HepG2 (cell line): ENCODE measurements at regions not wholly inside any gene's neighbourhood (a gene's known extent, or its start where the extent isn't known, plus 50 kb on each side); places are given as distances from the start of the nearest gene placed in this dataset.

Experiments used
- ATAC-seq: fragments of 200-7000 bp; cut with Tn5 transposase; 3 replicates; pipeline ENCODE4 v1.9.1; 2020; ENCODE audit warnings: mild to moderate bottlenecking, moderate library complexity
- BruUV-seq: library from RNA; stranded (reverse); fragments of 400-500 nt; replicated peaks from 2 replicates; lab custom pipeline; 2021; lab: Mats Ljungman, UMichigan
- CTCF ChIA-PET: fragments of 300-600 bp; formaldehyde crosslinking; extraction: SDS; loops from one replicate; lab custom pipeline; 2021; ENCODE audit warnings: low total read pairs, inconsistent platforms, low intra/inter-chr PET ratio; lab: Yijun Ruan, JAX
- POLR2A ChIA-PET: fragments of 350-600 bp; sonication (Branson Sonifier 250); formaldehyde crosslinking; loops from one replicate; lab custom pipeline; 2020; ENCODE audit warnings: antibody characterized with exemption, inconsistent platforms; lab: Yijun Ruan, JAX
- DNase-seq: peaks from one replicate; pipeline ENCODE4 v3.0.0-alpha.2; 2015; ENCODE audit warnings: low spot score
- FAIRE-seq: peaks from 3 replicates; lab custom pipeline; 2011; peaks lifted over from hg19 to GRCh38; lab: Jason Lieb, UNC
- H2AFZ ChIP-seq: one replicate; pipeline ENCODE4 v1.6.1; 2011; ENCODE audit warnings: low read length, inconsistent platforms
- H3K27ac ChIP-seq: fragments of 300-600 bp; 3 replicates; pipeline ENCODE4 v1.8.0; 2011; ENCODE audit warnings: mixed run types, mild to moderate bottlenecking, mixed read lengths, low read length, inconsistent platforms; ENCODE audit not compliant: insufficient read depth; ENCODE audit errors: extremely low read length
- H3K27me3 ChIP-seq, 2 experiments: fragments of 200-600 bp in 1 of 2; 2 replicates in 1 of 2; 3 replicates in 1 of 2; pipeline versions ENCODE4 v1.6.0 to v1.8.0; 2011; ENCODE audit warnings: low read length in 2 of 2, mild to moderate bottlenecking in 2 of 2, moderate library complexity in 2 of 2, inconsistent platforms in 1 of 2; ENCODE audit not compliant: insufficient read depth in 2 of 2, control insufficient read depth in 1 of 2
- H3K36me3 ChIP-seq, 2 experiments: fragments of 200-600 bp in 1 of 2; replicated peaks in 1 of 2; 2 replicates in 1 of 2; 3 replicates in 1 of 2; pipeline versions ENCODE4 v1.5.1 to v1.8.0; 2011; ENCODE audit warnings: low read length in 2 of 2, inconsistent platforms in 1 of 2; ENCODE audit not compliant: insufficient read depth in 2 of 2, control insufficient read depth in 1 of 2
- H3K4me1 ChIP-seq: 2 replicates; pipeline ENCODE4 v1.5.1; 2012; ENCODE audit warnings: low read length, inconsistent platforms; ENCODE audit not compliant: insufficient read depth
- H3K4me2 ChIP-seq: 2 replicates; pipeline ENCODE4 v1.6.0; 2011; ENCODE audit warnings: low read depth, low read length, inconsistent platforms
- H3K4me3 ChIP-seq, 3 experiments: fragments of 200-600 bp in 1 of 3; sonication (generic), shearing (Covaris generic) in 1 of 3; replicated peaks in 1 of 3; 2 replicates each; pipeline ENCODE4 v1.5.1; 2011 to 2016; ENCODE audit warnings: low read length in 3 of 3, inconsistent platforms in 2 of 3, low read depth in 2 of 3, mild to moderate bottlenecking in 2 of 3, control low read depth in 1 of 3, mixed read lengths in 1 of 3; ENCODE audit not compliant: insufficient read depth in 1 of 3
- H3K79me2 ChIP-seq: one replicate; pipeline ENCODE4 v1.6.1; 2011; ENCODE audit warnings: low read length, inconsistent platforms; ENCODE audit not compliant: insufficient read depth
- H3K9ac ChIP-seq: 2 replicates; pipeline ENCODE4 v1.6.0; 2011; ENCODE audit warnings: mild to moderate bottlenecking, low read depth, low read length, inconsistent platforms; ENCODE audit not compliant: insufficient read depth
- H3K9me3 ChIP-seq: 2 replicates; pipeline ENCODE4 v1.5.1; 2012; ENCODE audit warnings: mild to moderate bottlenecking, low read length
- H4K20me1 ChIP-seq: 2 replicates; pipeline ENCODE4 v1.6.0; 2011; ENCODE audit warnings: inconsistent platforms, mild to moderate bottlenecking, low read length, moderate library complexity; ENCODE audit not compliant: insufficient read depth
- BORCS8-MEF2B ChIP-seq: sonication (generic); formaldehyde crosslinking; IDR thresholded peaks from 2 replicates; pipeline ENCODE4 v1.8.0; 2022; ENCODE audit warnings: mild to moderate bottlenecking, missing genetic modification reagents
- EED ChIP-seq: sonication (generic); formaldehyde crosslinking; IDR thresholded peaks from 2 replicates; pipeline ENCODE4 v1.5.0; 2020; ENCODE audit warnings: mild to moderate bottlenecking, missing genetic modification reagents
- MIER2 ChIP-seq: IDR thresholded peaks from 2 replicates; pipeline ENCODE4 v1.6.1; 2016; ENCODE audit warnings: missing biosample characterization, missing genetic modification reagents
- NCOA1 ChIP-seq: sonication (generic); formaldehyde crosslinking; IDR thresholded peaks from 2 replicates; pipeline ENCODE4 v1.9.0; 2021; ENCODE audit warnings: missing genetic modification reagents
- NFIC ChIP-seq: IDR thresholded peaks from 2 replicates; pipeline ENCODE4 v1.6.1; 2012; ENCODE audit warnings: mild to moderate bottlenecking, low read length, inconsistent platforms
- NR3C1 ChIP-seq: sonication (generic); formaldehyde crosslinking; IDR thresholded peaks from 2 replicates; pipeline ENCODE4 v1.4.0; 2020; ENCODE audit warnings: missing genetic modification reagents
- RXRA ChIP-seq: sonication (generic); formaldehyde crosslinking; IDR thresholded peaks from 2 replicates; pipeline ENCODE4 v1.5.1; 2020; ENCODE audit warnings: missing genetic modification reagents
- SIN3B ChIP-seq: fragments of 150-350 bp; IDR thresholded peaks from 2 replicates; pipeline ENCODE4 v1.6.1; 2014; ENCODE audit warnings: low read length
- SMARCE1 ChIP-seq: fragments of 450-650 bp; IDR thresholded peaks from 2 replicates; pipeline ENCODE4 v1.6.1; 2017; ENCODE audit warnings: borderline replicate concordance
- ZFP90 ChIP-seq: sonication (generic); formaldehyde crosslinking; IDR thresholded peaks from 2 replicates; pipeline ENCODE4 v1.8.0; 2022; ENCODE audit warnings: missing genetic modification reagents, mild to moderate bottlenecking, inconsistent platforms, borderline replicate concordance
- ZIK1 ChIP-seq: sonication (generic); formaldehyde crosslinking; IDR thresholded peaks from 2 replicates; pipeline ENCODE4 v1.5.0; 2020; ENCODE audit warnings: mild to moderate bottlenecking, low read depth, missing genetic modification reagents, borderline replicate concordance
- ZNF451 ChIP-seq: sonication (generic); formaldehyde crosslinking; IDR thresholded peaks from 2 replicates; pipeline ENCODE4 v1.5.0; 2020; ENCODE audit warnings: mild to moderate bottlenecking, missing genetic modification reagents
- WGBS: methylation state at CpG from one replicate; pipeline ENCODE4 v1.1.6; 2017; ENCODE audit warnings: low lambda C conversion rate; 5-methylcytosine and 5-hydroxymethylcytosine counted together
- in situ Hi-C: cut with HindIII; loops from 2 replicates; pipeline ENCODE4 v1.10.0; 2017; ENCODE audit warnings: low pct_unique_long_range_greater_than_20kb; ENCODE audit not compliant: extremely low pct_ligation_motif_present
- intact Hi-C: fragments of 100-400 bp; cut with micrococcal nuclease; formaldehyde crosslinking; loops from one replicate; pipeline ENCODE4 v1.10.0; 2022; ENCODE audit not compliant: unreplicated experiment

DNA sequence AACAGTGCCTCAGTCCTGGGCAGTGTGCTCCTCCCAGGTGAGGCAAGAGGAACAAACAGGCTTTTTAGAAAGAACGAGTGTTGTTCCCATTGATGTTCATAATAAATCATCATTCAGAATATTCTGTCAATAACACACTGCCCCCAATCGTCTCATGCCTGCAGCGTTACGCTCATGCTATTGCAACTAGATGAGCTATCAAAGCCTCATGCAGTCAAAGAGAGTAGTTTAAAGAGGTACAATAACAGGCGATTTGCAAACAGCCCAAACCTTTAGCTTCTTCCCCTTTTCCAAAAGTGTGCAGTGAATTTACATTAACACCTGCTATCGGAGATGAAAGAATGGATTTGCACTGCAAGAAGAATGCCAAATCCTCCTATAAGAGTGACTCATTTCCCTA lies 1164.7 kb upstream of the MAP3K7 start (continued):
- TF ChIP-seq SMARCE1 (no peak), ZIK1 (CRISPR knock-in tag) (no peak), EED (CRISPR knock-in tag) (no peak), MIER2 (no peak), NFIC (no peak), NCOA1 (CRISPR knock-in tag) (no peak), ZNF451 (no peak), ZFP90 (CRISPR knock-in tag) (no peak), NR3C1 (CRISPR knock-in tag) (no peak), BORCS8-MEF2B (CRISPR knock-in tag) (no peak)

DNA sequence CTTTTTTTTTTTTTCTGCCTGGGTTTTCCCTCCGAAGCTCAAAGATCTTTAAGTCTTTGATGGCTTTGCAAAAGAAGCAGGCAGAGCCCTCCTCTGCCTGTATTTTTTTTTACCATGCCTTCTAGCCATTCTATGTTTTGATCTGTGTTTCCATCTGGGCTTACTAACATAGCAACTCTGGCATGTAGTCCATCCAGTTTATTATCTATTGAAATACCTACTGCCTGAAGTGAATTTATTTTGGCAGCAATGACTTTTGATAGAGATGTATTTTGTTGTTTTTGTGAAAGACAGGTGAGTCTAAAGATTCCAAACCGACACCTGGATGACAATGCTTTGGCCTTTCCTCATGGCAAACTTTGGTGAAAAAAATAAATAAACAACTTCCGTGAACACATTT lies 1157.7 kb upstream of the MAP3K7 start:
- H3K36me3 ChIP-seq: no peaks in the 10 kb centered on the region
- TF ChIP-seq SIN3B: no peak
- TF ChIP-seq RXRA (CRISPR knock-in tag): no peak
- TF ChIP-seq, all 625 proteins: peak for 0
- Histone ChIP-seq H3K79me2 (no peaks in the 10 kb centered on the region), H3K27me3 (no peaks in the 10 kb centered on the region), H2AFZ (no peak overlapping the region), H4K20me1 (no peaks in the 10 kb centered on the region), H3K27ac (no peak overlapping the region), H3K4me3 (no peak overlapping the region), H3K9ac (no peak overlapping the region), H3K4me2 (no peak overlapping the region), H3K9me3 (no peaks in the 10 kb centered on the region), H3K4me1 (no peaks in the 10 kb centered on the region)
- no TSS peak for BruUV-seq
- FAIRE-seq: no peak
- WGBS: 2% methylated on average over 3 of the region's 3 CpGs
- ATAC-seq: no peak
- DNase-seq: no peak
- CTCF ChIA-PET: no interaction called here
- POLR2A ChIA-PET: no interaction called here
- intact Hi-C loops (no loop called here), in situ Hi-C loops (no loop called here)
